GM18508 (cell line): ENCODE measurements at regions not wholly inside any gene's neighbourhood (a gene's known extent, or its start where the extent isn't known, plus 50 kb on each side); places are given as distances from the start of the nearest gene placed in this dataset.
"Not testable (repeated sequence)": the region's sequence is repeated elsewhere in the genome, so short reads cannot be mapped to it uniquely, and the experiment has no call there.

Source experiments
- ATAC-seq: cut with Tn5 transposase; IDR thresholded peaks from one replicate; pipeline ENCODE4 v1.9.1; 2021; ENCODE audit warnings: moderate number of reproducible peaks; ENCODE audit not compliant: insufficient read depth, unreplicated experiment

DNA sequence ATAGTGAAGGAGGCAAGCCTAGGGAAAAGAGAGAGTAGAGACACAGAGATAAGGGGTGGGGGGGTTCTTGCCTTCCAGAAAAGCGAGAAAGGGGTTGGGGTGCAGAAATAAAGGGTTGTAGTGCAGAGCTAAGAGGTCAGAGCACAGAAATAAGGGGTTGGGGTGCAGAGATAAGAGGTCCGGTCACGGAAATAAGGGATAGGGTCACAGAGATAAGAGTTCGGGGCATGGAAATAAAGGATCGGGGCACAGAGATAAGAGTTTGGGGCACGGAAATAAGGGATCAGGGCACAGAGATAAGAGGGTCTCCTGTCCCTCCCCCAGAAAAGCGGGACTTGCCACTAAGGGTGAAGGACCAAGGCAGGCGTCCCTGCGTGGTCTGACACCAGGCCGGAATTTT is 222.0 kb downstream of the OTOP1 start:
- ATAC-seq = not testable (repeated sequence)

DNA sequence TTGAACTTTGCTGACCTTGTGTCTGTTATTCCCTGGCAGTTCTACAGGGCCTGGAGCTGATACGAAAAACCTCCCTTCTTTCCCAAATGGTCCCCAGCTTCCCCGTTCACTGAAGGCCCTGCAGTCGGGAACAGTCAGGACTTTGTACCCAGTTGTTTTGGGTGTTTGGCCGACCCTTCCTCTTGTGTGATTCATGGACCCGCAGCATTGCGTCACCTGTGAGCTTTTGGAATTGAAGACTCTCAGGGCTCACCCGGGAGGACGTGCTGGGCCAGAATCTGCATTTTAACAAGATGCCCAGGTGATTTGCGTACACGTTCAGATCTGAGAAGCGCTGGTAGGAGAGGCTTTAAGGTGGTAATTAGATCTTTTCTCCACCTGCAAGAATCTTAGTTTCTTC is 220.4 kb downstream of the OTOP1 start:
- not testable (repeated sequence) for ATAC-seq

DNA sequence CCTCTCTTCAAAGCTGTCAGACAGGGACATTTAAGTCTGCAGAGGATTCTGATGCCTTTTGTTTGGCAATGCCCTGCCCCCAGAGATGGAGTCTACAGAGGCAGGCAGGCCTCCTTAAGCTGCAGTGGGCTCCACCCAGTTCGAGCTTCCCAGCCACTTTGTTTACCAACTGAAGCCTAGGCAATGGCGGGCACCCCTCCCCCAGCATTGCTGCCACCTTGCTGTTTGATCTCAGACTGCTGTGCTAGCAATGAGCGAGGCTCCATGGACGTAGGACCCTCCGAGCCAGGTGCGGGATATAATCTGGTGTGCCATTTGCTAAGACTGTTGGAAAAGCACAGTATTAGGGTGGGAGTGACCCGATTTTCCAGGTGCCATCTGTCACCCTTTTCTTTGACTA is 207.7 kb downstream of the OTOP1 start:
- not testable (repeated sequence) for ATAC-seq

- not testable (repeated sequence) for ATAC-seq
These were observed 205.6 kb downstream of the OTOP1 start for GRCh38 chr4:4021161-4021560.

GRCh38 chr4:4026708-4027107 is 200.0 kb downstream of the OTOP1 start:
- not testable (repeated sequence) for ATAC-seq

- not testable (repeated sequence) for ATAC-seq
These were observed 198.0 kb downstream of the OTOP1 start for GRCh38 chr4:4028752-4029151.

DNA sequence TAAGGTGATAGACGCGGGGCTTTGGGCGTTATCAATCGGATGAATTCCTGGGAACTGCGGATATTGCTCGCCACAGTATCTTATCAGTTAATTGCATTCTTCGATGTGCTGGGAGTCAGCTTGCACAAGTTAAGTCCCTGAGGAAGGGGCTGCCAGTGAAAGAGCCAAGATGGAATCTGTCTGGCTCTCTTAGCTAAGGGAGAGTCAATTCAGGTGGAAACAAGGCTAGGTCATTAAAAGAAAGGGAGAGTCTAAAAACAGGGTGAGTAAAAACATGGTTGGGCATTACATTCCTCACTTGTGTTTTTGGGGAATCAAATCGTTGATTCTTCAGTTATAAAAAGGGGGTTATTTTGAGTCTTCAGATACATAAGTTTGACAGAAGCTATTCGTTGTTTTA is 196.2 kb downstream of the OTOP1 start:
- ATAC-seq = not testable (repeated sequence)

GRCh38 chr4:4031446-4032135 is 195.1 kb downstream of the OTOP1 start:
- ATAC-seq = not testable (repeated sequence)

GRCh38 chr4:4032364-4032763 is 194.4 kb downstream of the OTOP1 start:
- not testable (repeated sequence) for ATAC-seq

DNA sequence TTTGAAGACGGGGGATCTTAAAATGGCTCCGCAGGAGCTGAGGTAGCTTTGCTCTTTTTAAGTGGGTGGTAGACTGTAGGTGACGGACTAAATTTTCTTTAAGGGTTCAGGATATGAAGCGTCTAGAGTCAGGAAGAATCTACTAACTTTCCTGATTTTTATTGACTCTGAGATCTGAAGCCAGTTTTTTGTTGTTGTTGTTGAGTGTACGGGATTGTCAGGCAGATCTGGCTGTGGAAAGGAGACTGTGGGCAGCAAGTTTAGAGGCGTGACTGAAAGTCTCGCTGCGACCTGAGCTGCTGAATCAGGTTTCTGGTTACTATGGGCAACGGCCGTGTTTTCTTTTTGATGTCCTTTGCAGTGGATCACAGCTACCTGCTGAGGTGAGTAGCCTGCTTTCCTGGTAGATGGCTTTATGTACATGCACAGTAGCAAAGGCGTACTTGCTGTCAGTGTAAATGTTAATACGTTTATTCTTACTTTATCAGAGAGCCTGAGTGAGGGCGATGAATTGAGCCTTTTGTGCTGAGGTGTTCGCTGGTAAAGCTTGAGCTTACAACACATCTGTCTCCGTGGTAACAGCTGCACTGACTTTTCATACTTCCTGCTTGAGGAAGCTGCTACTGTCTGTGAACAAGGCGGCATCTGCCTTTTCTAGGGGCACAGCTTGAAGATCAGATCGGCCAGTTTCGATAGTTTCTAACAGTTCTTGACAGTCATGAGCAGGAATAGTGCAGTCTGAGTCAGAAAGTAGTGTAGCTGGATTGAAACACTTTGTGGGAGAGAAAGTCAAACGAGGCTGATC is 193.7 kb downstream of the OTOP1 start:
- ATAC-seq = not testable (repeated sequence)

- ATAC-seq = not testable (repeated sequence)
These were observed 189.2 kb downstream of the OTOP1 start for GRCh38 chr4:4037399-4038138.

- not testable (repeated sequence) for ATAC-seq
These were observed 180.9 kb downstream of the OTOP1 start for GRCh38 chr4:4045823-4046222.

DNA sequence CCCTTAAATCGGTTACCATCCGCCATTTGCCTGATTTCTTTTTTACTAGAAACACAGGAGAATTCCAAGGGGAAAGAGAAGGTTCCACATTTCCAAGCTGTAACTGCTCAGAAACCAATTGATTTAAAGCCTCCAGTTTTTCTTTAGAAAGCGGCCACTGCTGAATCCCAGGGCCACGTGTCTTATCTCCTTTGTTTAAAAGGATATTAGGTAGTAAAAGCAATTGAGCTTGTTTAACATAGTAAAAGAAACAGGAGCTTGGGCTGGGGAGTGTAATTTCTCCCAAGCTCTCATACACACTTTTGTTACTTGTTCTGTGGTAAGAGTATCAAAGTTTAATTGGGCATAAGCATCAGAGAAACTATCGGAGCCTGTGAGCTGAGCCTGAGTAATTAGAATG is 180.0 kb downstream of the OTOP1 start:
- ATAC-seq = not testable (repeated sequence)

- ATAC-seq = not testable (repeated sequence)
These were observed 179.5 kb downstream of the OTOP1 start for GRCh38 chr4:4047202-4047601.

GRCh38 chr4:4048227-4048626 is 178.5 kb downstream of the OTOP1 start:
- not testable (repeated sequence) for ATAC-seq

- ATAC-seq = not testable (repeated sequence)
These were observed 175.9 kb downstream of the OTOP1 start for GRCh38 chr4:4050781-4051180.

DNA sequence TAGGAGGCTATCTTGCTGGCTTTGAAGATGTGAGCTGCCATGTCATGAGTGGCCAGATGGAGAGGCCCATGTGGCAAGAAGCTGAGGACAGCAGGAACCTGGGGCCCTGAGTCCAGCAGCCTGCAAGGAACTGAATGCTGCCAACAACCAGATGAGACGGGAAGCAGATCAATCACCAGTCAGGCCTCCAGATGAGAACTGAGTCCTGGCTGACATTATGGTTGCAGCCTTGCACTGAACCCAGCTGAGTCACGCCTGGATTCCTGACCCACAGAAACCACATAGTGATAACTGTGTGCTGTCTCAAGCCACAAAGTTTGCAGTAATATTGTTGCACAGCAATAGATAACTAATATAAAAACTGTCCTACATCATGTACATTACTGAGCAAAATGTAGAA is 173.8 kb downstream of the OTOP1 start:
- not testable (repeated sequence) for ATAC-seq

GRCh38 chr4:4057226-4057625 is 169.5 kb downstream of the OTOP1 start:
- ATAC-seq = not testable (repeated sequence)

DNA sequence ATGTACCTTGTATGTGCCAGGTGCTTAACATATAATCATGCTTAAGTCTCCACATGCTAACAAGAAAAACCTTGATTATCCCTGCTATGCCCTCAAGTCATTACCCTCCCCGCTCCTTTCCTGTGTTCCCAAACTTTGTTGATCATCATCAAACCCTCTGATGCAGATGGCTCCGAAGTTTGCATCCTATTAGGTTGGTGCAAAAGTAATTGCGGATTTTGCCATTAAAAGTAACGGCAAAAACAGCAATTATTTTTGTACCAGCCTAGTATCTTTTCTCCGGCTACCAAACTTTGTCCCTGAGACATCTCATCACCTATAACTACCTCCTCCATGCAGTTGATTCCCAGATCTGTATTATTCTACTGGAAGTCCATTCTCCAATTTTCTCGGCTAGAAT is 142.6 kb downstream of the OTOP1 start:
- ATAC-seq = not testable (repeated sequence)

- ATAC-seq = not testable (repeated sequence)
These were observed 136.9 kb downstream of the OTOP1 start for GRCh38 chr4:4089716-4090419.
